SU-DHL-6 (cell line): ENCODE measurements at regions not wholly inside any gene's neighbourhood (a gene's known extent, or its start where the extent isn't known, plus 50 kb on each side); places are given as distances from the start of the nearest gene placed in this dataset.

Source experiments
- EZH2phosphoT487 ChIP-seq: fragments of 200-600 bp; sonication (generic), shearing (Covaris generic); conservative IDR thresholded peaks from 2 replicates; pipeline ENCODE4 v1.6.1; 2018; ENCODE audit warnings: mild to moderate bottlenecking, antibody characterized with exemption, low read length, moderate library complexity, mixed read lengths
- TF ChIP-seq, protein P1 (sequence below): fragments of 200-600 bp; sonication (generic); IDR thresholded peaks from one replicate; pipeline ENCODE4 v1.5.1; 2017; ENCODE audit warnings: antibody characterized with exemption, mild to moderate bottlenecking, low read length, moderate library complexity; ENCODE audit not compliant: insufficient read depth, poor library complexity, severe bottlenecking

GRCh38 chr3:189561256-189561655, 69.9 kb upstream of the TP63 start:
- TF ChIP-seq, protein P1, sequence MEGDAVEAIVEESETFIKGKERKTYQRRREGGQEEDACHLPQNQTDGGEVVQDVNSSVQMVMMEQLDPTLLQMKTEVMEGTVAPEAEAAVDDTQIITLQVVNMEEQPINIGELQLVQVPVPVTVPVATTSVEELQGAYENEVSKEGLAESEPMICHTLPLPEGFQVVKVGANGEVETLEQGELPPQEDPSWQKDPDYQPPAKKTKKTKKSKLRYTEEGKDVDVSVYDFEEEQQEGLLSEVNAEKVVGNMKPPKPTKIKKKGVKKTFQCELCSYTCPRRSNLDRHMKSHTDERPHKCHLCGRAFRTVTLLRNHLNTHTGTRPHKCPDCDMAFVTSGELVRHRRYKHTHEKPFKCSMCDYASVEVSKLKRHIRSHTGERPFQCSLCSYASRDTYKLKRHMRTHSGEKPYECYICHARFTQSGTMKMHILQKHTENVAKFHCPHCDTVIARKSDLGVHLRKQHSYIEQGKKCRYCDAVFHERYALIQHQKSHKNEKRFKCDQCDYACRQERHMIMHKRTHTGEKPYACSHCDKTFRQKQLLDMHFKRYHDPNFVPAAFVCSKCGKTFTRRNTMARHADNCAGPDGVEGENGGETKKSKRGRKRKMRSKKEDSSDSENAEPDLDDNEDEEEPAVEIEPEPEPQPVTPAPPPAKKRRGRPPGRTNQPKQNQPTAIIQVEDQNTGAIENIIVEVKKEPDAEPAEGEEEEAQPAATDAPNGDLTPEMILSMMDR = no peak
- no peak for TF ChIP-seq EZH2phosphoT487
